ENCODE measurements at regions not wholly inside any gene's neighbourhood (a gene's known extent, or its start where the extent isn't known, plus 50 kb on each side); places are given as distances from the start of the nearest gene placed in this dataset.

- no peak for DNase-seq
- no peaks in the 10 kb centered on the region for H3K4me1 ChIP-seq
- no peak overlapping the region for H3K4me3 ChIP-seq (replicated peaks in 1 of 3)
- 64 to 71% methylated on average over 6 of the region's 6 CpGs for WGBS, 2 donors
- TF ChIP-seq, protein P1, sequence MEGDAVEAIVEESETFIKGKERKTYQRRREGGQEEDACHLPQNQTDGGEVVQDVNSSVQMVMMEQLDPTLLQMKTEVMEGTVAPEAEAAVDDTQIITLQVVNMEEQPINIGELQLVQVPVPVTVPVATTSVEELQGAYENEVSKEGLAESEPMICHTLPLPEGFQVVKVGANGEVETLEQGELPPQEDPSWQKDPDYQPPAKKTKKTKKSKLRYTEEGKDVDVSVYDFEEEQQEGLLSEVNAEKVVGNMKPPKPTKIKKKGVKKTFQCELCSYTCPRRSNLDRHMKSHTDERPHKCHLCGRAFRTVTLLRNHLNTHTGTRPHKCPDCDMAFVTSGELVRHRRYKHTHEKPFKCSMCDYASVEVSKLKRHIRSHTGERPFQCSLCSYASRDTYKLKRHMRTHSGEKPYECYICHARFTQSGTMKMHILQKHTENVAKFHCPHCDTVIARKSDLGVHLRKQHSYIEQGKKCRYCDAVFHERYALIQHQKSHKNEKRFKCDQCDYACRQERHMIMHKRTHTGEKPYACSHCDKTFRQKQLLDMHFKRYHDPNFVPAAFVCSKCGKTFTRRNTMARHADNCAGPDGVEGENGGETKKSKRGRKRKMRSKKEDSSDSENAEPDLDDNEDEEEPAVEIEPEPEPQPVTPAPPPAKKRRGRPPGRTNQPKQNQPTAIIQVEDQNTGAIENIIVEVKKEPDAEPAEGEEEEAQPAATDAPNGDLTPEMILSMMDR (IDR thresholded peaks at IDR 0.05) = no peak
- no peak for TF ChIP-seq POLR2A (IDR thresholded peaks at IDR 0.05)
- H3K27ac ChIP-seq = no peak overlapping the region
- intact Hi-C loops (cut with DNase I) = no loop called here
- no peaks in the 10 kb centered on the region for H3K36me3 ChIP-seq
- no peaks in the 10 kb centered on the region for H3K27me3 ChIP-seq
- no peaks in the 10 kb centered on the region for H3K9me3 ChIP-seq
Observed at GRCh38 chr21:35510957-35511695, 462.0 kb upstream of the RUNX1 start.

- no peaks in the 10 kb centered on the region for H3K36me3 ChIP-seq
- no peak overlapping the region for H3K4me3 ChIP-seq (replicated peaks in 1 of 3)
- no peak overlapping the region for H3K27ac ChIP-seq
- H3K4me1 ChIP-seq = no peaks in the 10 kb centered on the region
- DNase-seq = no peak
- 92 to 94% methylated on average over 2 of the region's 2 CpGs for WGBS, 2 donors
- TF ChIP-seq, protein P1 (IDR thresholded peaks at IDR 0.05) = no peak
- TF ChIP-seq POLR2A (IDR thresholded peaks at IDR 0.05) = no peak
- intact Hi-C loops (cut with DNase I) = no loop called here
- H3K27me3 ChIP-seq = no peaks in the 10 kb centered on the region
- no peaks in the 10 kb centered on the region for H3K9me3 ChIP-seq
Observed at GRCh38 chr21:35510294-35510693, 461.2 kb upstream of the RUNX1 start.

- no peak for DNase-seq
- Histone ChIP-seq H3K27me3 (no peaks in the 10 kb centered on the region), H3K4me1 (no peaks in the 10 kb centered on the region), H3K9me3 (no peaks in the 10 kb centered on the region), H3K27ac (no peak overlapping the region), H3K4me3 (replicated peaks in 1 of 3) (no peak overlapping the region), H3K36me3 (no peaks in the 10 kb centered on the region)
- TF ChIP-seq, protein P1 (IDR thresholded peaks at IDR 0.05) = no peak
- TF ChIP-seq POLR2A (IDR thresholded peaks at IDR 0.05) = no peak
- intact Hi-C loops (cut with DNase I) = no loop called here
- 90 to 91% methylated on average over 5 of the region's 5 CpGs for WGBS, 2 donors
Observed at GRCh38 chr21:35509001-35509704, 460.1 kb upstream of the RUNX1 start.

GRCh38 chr21:35508139-35508888 is 459.2 kb upstream of the RUNX1 start:
- WGBS, 2 donors = 59 to 69% methylated on average over 8 of the region's 8 CpGs
- H3K36me3 ChIP-seq = no peaks in the 10 kb centered on the region
- DNase-seq = peak; percentile 13 to 25
- TF ChIP-seq POLR2A (IDR thresholded peaks at IDR 0.05) = no peak
- TF ChIP-seq, protein P1 (IDR thresholded peaks at IDR 0.05) = no peak
- intact Hi-C loops (cut with DNase I) = no loop called here
- H3K4me1 ChIP-seq = no peaks in the 10 kb centered on the region
- H3K4me3 ChIP-seq (replicated peaks in 1 of 3) = no peak overlapping the region
- H3K9me3 ChIP-seq = no peaks in the 10 kb centered on the region
- no peaks in the 10 kb centered on the region for H3K27me3 ChIP-seq
- H3K27ac ChIP-seq = no peak overlapping the region

Measured in thyroid gland (tissue), 4 donors.